SK-N-SH (cell line): ENCODE measurements at regions not wholly inside any gene's neighbourhood (a gene's known extent, or its start where the extent isn't known, plus 50 kb on each side); places are given as distances from the start of the nearest gene placed in this dataset.
"Not testable (repeated sequence)": the region's sequence is repeated elsewhere in the genome, so short reads cannot be mapped to it uniquely, and the experiment has no call there.

Experiments used
- EP300 ChIP-seq, 2 experiments: IDR thresholded peaks; 2 replicates each; pipeline versions ENCODE4 v1.4.0 to v1.6.1; 2012; ENCODE audit warnings: borderline replicate concordance in 1 of 2, low read depth in 1 of 2, low read length in 1 of 2
- EZH2phosphoT487 ChIP-seq: fragments of 200-600 bp; sonication (generic); IDR thresholded peaks from 2 replicates; pipeline ENCODE4 v1.6.1; 2017; ENCODE audit warnings: low read depth, mixed run types, mild to moderate bottlenecking, antibody characterized with exemption, moderate library complexity, borderline replicate concordance
- GATA2 ChIP-seq: sonication (generic); formaldehyde crosslinking; IDR thresholded peaks from 2 replicates; pipeline ENCODE4 v1.5.0; 2020; ENCODE audit warnings: mild to moderate bottlenecking, missing genetic modification reagents
- POLR2AphosphoS5 ChIP-seq: IDR thresholded peaks from 2 replicates; pipeline ENCODE4 v1.6.1; 2012; ENCODE audit warnings: low read depth, low read length
- RCOR1 ChIP-seq: fragments of 150-350 bp; IDR thresholded peaks from 2 replicates; pipeline ENCODE4 v1.6.1; 2017; ENCODE audit warnings: antibody characterized with exemption, low read length
- REST ChIP-seq: IDR thresholded peaks from 2 replicates; pipeline ENCODE4 v1.6.1; 2012; ENCODE audit warnings: mild to moderate bottlenecking, low read depth, low read length, moderate library complexity
- TAF1 ChIP-seq: IDR thresholded peaks from 2 replicates; pipeline ENCODE4 v1.6.1; 2012; ENCODE audit warnings: low read depth, mild to moderate bottlenecking, low read length, moderate library complexity, borderline replicate concordance
- TCF12 ChIP-seq: IDR thresholded peaks from 2 replicates; pipeline ENCODE4 v1.4.0; 2012
- YY1 ChIP-seq: IDR thresholded peaks from 2 replicates; pipeline ENCODE4 v1.4.0; 2012; ENCODE audit warnings: low read depth, mild to moderate bottlenecking
- TF ChIP-seq, protein P1 (sequence below): fragments of 200-600 bp; sonication (generic); IDR thresholded peaks from 2 replicates; pipeline ENCODE4 v1.6.1; 2017; ENCODE audit warnings: antibody characterized with exemption, mild to moderate bottlenecking, moderate library complexity
- TF ChIP-seq, protein P2 (sequence below): IDR thresholded peaks from 2 replicates; pipeline ENCODE4 v1.4.0; 2012; ENCODE audit warnings: low read depth, borderline replicate concordance

DNA sequence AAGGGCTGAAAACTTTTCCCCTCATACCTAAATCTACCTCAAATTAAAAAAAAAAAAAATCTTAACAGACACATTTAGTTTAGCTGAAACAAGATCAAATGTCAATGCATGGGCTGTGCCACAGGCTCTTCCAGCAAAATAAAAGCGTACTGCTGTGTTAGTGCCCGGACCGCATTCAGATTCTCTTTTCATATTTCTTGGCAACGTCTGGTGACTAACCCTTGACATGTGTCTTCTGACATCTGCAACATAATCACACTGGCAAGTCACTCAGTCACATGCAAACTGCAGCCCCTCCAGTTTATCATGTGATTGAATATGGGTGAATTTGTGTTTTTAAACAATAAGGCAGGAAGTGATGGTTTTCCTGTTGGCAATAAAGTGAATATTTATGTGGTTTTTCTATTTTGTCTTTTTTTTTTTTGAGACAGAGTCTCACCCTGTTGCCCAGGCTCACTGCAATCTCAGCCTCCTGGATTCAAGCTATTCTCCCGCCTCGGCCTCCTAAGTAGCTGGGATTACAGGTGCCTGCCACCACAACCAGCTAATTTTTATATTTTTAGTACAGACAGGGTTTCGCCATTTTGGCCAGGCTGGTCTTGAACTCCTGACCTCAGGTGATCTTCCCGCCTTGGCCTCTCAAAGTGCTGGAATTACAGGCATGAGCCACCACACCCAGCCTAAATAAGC lies 75.2 kb downstream of the CLEC18A start:
- TF ChIP-seq GATA2 (CRISPR knock-in tag); TCF12; EZH2phosphoT487; POLR2AphosphoS5; TAF1; YY1; RCOR1; REST; EP300 (IDR thresholded peaks at IDR 0.05; ENCODE audit: borderline replicate concordance in 1 of 2, low read depth in 1 of 2, low read length in 1 of 2): not testable (repeated sequence)
- TF ChIP-seq, protein P1, sequence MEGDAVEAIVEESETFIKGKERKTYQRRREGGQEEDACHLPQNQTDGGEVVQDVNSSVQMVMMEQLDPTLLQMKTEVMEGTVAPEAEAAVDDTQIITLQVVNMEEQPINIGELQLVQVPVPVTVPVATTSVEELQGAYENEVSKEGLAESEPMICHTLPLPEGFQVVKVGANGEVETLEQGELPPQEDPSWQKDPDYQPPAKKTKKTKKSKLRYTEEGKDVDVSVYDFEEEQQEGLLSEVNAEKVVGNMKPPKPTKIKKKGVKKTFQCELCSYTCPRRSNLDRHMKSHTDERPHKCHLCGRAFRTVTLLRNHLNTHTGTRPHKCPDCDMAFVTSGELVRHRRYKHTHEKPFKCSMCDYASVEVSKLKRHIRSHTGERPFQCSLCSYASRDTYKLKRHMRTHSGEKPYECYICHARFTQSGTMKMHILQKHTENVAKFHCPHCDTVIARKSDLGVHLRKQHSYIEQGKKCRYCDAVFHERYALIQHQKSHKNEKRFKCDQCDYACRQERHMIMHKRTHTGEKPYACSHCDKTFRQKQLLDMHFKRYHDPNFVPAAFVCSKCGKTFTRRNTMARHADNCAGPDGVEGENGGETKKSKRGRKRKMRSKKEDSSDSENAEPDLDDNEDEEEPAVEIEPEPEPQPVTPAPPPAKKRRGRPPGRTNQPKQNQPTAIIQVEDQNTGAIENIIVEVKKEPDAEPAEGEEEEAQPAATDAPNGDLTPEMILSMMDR: not testable (repeated sequence)
- TF ChIP-seq, protein P2, sequence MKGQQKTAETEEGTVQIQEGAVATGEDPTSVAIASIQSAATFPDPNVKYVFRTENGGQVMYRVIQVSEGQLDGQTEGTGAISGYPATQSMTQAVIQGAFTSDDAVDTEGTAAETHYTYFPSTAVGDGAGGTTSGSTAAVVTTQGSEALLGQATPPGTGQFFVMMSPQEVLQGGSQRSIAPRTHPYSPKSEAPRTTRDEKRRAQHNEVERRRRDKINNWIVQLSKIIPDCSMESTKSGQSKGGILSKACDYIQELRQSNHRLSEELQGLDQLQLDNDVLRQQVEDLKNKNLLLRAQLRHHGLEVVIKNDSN: not testable (repeated sequence)
